H1 (cell line): ENCODE measurements at regions not wholly inside any gene's neighbourhood (a gene's known extent, or its start where the extent isn't known, plus 50 kb on each side); places are given as distances from the start of the nearest gene placed in this dataset.

Source experiments
- CTCF ChIP-seq, 3 experiments: IDR thresholded peaks; 1 replicate in 2 of 3; 2 replicates in 1 of 3; pipeline versions ENCODE4 v1.5.1 to v1.6.1; 2011; ENCODE audit warnings: low read length in 3 of 3, mild to moderate bottlenecking in 3 of 3, inconsistent platforms in 2 of 3, low read depth in 1 of 3, moderate library complexity in 1 of 3; ENCODE audit not compliant: insufficient read depth in 1 of 3; ENCODE audit errors: control extremely low read depth in 1 of 3
- JUN ChIP-seq: IDR thresholded peaks from 2 replicates; pipeline ENCODE4 v1.6.1; 2011; ENCODE audit warnings: low read depth, mild to moderate bottlenecking, improper control_type of control experiment, low read length
- JUND ChIP-seq: IDR thresholded peaks from 2 replicates; pipeline ENCODE4 v1.6.1; 2011; ENCODE audit warnings: mild to moderate bottlenecking, improper control_type of control experiment, low read length
- POLR2A ChIP-seq, 2 experiments: IDR thresholded peaks; 1 replicate in 1 of 2; 2 replicates in 1 of 2; pipeline ENCODE4 v1.6.1; 2011; ENCODE audit warnings: low read depth in 2 of 2, low read length in 2 of 2, mild to moderate bottlenecking in 2 of 2; ENCODE audit errors: control extremely low read depth in 1 of 2
- POLR2AphosphoS5 ChIP-seq: IDR thresholded peaks from 2 replicates; pipeline ENCODE4 v1.6.1; 2011; ENCODE audit warnings: low read depth, low read length

GRCh38 chrX:5802391-5802790 lies 426.3 kb downstream of the NLGN4X start:
- TF ChIP-seq JUN (no peak), POLR2AphosphoS5 (no peak), CTCF (IDR thresholded peaks at IDR 0.05; ENCODE audit: control extremely low read depth in 1 of 3, insufficient read depth in 1 of 3, low read depth in 1 of 3, low read length in 3 of 3) (no peak), POLR2A (IDR thresholded peaks at IDR 0.05; ENCODE audit: control extremely low read depth in 1 of 2, low read depth in 2 of 2, low read length in 2 of 2) (no peak), JUND (no peak)
